MCF 10A (cell line): ENCODE measurements at regions not wholly inside any gene's neighbourhood (a gene's known extent, or its start where the extent isn't known, plus 50 kb on each side); places are given as distances from the start of the nearest gene placed in this dataset.
A peak's percentile ranks its signal among the peaks of the same experiment; 100 is the strongest.

Experiments used
- BruUV-seq: library from RNA; stranded (reverse); fragments of 400-500 nt; replicated peaks from 2 replicates; lab custom pipeline; 2021; lab: Mats Ljungman, UMichigan
- CTCF ChIA-PET: fragments of 300-600 bp; sonication (Branson Sonifier 250); formaldehyde crosslinking; extraction: SDS; loops from one replicate; lab custom pipeline; 2021; ENCODE audit warnings: antibody characterized with exemption, inconsistent platforms; lab: Yijun Ruan, JAX
- POLR2A ChIA-PET: fragments of 300-600, 350-650 bp; sonication (Branson Sonifier 250); formaldehyde crosslinking; extraction: SDS; loops from one replicate; lab custom pipeline; 2020; ENCODE audit warnings: antibody characterized with exemption, inconsistent platforms; lab: Yijun Ruan, JAX
- DNase-seq: peaks from one replicate; pipeline ENCODE4 v3.0.0-alpha.2; 2018; ENCODE audit not compliant: unreplicated experiment
- H3K27ac Mint-ChIP-seq: one replicate; pipeline ENCODE4 v1.8.0; 2022; ENCODE audit warnings: mild to moderate bottlenecking, low read depth, mixed read lengths; ENCODE audit not compliant: unreplicated experiment
- H3K27me3 Mint-ChIP-seq: one replicate; pipeline ENCODE4 v1.8.0; 2022; ENCODE audit warnings: mixed read lengths; ENCODE audit not compliant: insufficient read depth, unreplicated experiment
- H3K36me3 Mint-ChIP-seq: one replicate; pipeline ENCODE4 v1.8.0; 2022; ENCODE audit warnings: mild to moderate bottlenecking, moderate library complexity, mixed read lengths; ENCODE audit not compliant: insufficient read depth, unreplicated experiment
- H3K4me1 Mint-ChIP-seq: one replicate; pipeline ENCODE4 v1.8.0; 2022; ENCODE audit warnings: mixed read lengths; ENCODE audit not compliant: insufficient read depth, unreplicated experiment
- H3K4me3 Mint-ChIP-seq: one replicate; pipeline ENCODE4 v1.8.0; 2022; ENCODE audit warnings: mild to moderate bottlenecking, moderate library complexity, mixed read lengths; ENCODE audit not compliant: unreplicated experiment
- H3K9me3 Mint-ChIP-seq: one replicate; pipeline ENCODE4 v1.8.0; 2022; ENCODE audit warnings: mixed read lengths; ENCODE audit not compliant: unreplicated experiment
- CTCF ChIP-seq: fragments of 200-600 bp; IDR thresholded peaks from one replicate; pipeline ENCODE4 v1.8.0; 2022; ENCODE audit warnings: antibody characterized with exemption, mild to moderate bottlenecking; ENCODE audit not compliant: unreplicated experiment
- intact Hi-C: fragments of 100-400 bp; cut with micrococcal nuclease; formaldehyde crosslinking; loops from 2 replicates; pipeline ENCODE4 v1.14.1; 2022

DNA sequence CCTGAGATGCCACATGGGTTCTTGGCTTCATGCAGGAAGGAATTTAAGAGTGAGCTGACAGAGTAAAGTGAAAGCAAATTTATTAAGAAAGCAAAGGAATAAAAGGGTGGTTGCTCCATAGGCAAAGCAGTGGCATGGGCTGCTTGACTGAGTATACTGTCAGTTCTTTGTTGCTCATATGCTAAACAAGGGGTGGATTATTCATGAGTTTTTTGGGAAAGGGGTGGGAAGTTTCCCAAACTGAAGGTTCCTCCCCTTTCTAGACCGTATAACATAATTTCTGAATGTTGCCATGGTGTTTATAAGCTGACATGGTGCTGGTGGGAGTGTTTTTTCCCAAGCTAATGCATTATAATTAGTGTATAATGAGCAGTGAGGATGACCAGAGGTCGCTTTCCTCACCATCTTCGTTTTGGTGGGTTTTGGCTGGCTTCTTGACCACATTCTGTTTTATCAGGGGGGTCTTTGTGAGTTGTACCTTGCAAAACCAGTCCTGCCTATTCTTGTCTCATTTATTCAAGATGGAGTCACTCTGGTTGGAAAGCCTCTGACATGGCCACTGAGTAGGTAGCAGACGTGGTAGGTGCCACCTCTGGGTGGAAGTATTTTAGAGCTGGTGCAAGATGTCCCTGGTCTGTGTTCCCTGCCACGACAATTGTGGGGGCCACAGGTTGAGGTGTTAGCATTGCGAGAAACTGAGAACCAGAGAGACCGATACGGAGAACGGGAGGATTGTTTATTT lies 107.5 kb upstream of the SDK1 start:
- Mint-ChIP-seq H3K9me3 (no peaks in the 10 kb centered on the region), H3K4me1 (peaks cover 18% of the 10 kb centered on the region), H3K36me3 (no peaks in the 10 kb centered on the region), H3K27me3 (peaks cover 19% of the 10 kb centered on the region), H3K4me3 (no peak overlapping the region), H3K27ac (no peak overlapping the region)
- no TSS peak for BruUV-seq
- ChIA-PET CTCF (interaction anchor here (0.6 kb wide), 2 partner anchors 1437 to 1780 kb away, joined by 3 read pairs; no protein-coding TSS in a partner anchor), POLR2A (no interaction called here)
- no peak for DNase-seq
- no peak for TF ChIP-seq CTCF
- intact Hi-C loops, result no loop called here

DNA sequence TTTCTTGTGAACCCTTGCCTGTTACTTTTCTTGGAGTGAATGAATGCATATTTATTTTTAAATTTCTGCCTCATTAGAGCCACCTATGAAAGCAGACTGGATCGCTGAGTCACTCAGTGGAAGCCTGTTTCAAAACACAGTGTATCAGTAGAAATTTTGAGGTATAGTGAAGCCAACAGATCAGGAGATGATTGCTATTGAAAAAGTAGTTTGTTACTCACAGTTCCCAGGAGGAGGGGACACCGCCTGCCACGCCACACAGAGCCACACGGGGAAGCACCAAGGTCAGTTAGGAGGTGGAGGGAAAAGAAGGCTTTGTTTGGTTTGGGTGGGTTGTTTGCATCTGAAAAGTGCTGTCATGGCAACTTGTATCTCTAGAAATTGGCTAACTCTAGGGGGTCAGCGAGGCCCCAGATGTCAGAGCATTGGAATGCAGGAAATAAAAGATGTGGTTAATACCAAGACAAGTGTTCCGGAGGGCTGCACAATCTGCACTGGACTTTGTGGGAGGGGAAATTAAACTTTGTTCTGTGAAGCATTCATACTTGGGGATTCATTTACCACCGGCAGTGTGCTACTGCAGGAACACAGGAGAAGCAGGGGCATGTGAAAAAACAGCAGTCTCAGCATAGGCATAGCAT lies 106.4 kb upstream of the SDK1 start:
- H3K4me1 Mint-ChIP-seq, result peaks cover 18% of the 10 kb centered on the region
- BruUV-seq, result no TSS peak
- ChIA-PET POLR2A (no interaction called here), CTCF (no interaction called here)
- H3K9me3 Mint-ChIP-seq, result no peaks in the 10 kb centered on the region
- no peaks in the 10 kb centered on the region for H3K36me3 Mint-ChIP-seq
- no peak for TF ChIP-seq CTCF
- H3K4me3 Mint-ChIP-seq, result no peak overlapping the region
- no peak overlapping the region for H3K27ac Mint-ChIP-seq
- intact Hi-C loops, result no loop called here
- DNase-seq, result peak; percentile 34
- H3K27me3 Mint-ChIP-seq, result peaks cover 19% of the 10 kb centered on the region

GRCh38 chr7:3195160-3195559 lies 105.9 kb upstream of the SDK1 start:
- ChIA-PET POLR2A (no interaction called here), CTCF (no interaction called here)
- no peaks in the 10 kb centered on the region for H3K9me3 Mint-ChIP-seq
- intact Hi-C loops, result no loop called here
- no peak for DNase-seq
- TF ChIP-seq CTCF, result no peak
- no peaks in the 10 kb centered on the region for H3K36me3 Mint-ChIP-seq
- H3K27me3 Mint-ChIP-seq, result peaks cover 19% of the 10 kb centered on the region
- H3K4me1 Mint-ChIP-seq, result peaks cover 18% of the 10 kb centered on the region
- no peak overlapping the region for H3K27ac Mint-ChIP-seq
- no TSS peak for BruUV-seq
- H3K4me3 Mint-ChIP-seq, result no peak overlapping the region

GRCh38 chr7:3196629-3197400 lies 104.2 kb upstream of the SDK1 start:
- no peak for DNase-seq
- CTCF ChIA-PET, result no interaction called here
- TF ChIP-seq CTCF, result no peak
- Mint-ChIP-seq H3K27me3 (peaks cover 19% of the 10 kb centered on the region), H3K9me3 (no peaks in the 10 kb centered on the region), H3K36me3 (no peaks in the 10 kb centered on the region), H3K4me1 (peaks cover 18% of the 10 kb centered on the region), H3K27ac (no peak overlapping the region), H3K4me3 (peak overlapping the region; percentile 13)
- POLR2A ChIA-PET, result no interaction called here
- BruUV-seq, result no TSS peak
- intact Hi-C loops, result no loop called here
